Ovary (tissue), 7 donors: ENCODE measurements at regions not wholly inside any gene's neighbourhood (a gene's known extent, or its start where the extent isn't known, plus 50 kb on each side); places are given as distances from the start of the nearest gene placed in this dataset.

Experiments
- DNase-seq, 5 donors: peaks; one replicate each; pipeline ENCODE4 v3.0.0-alpha.2; 2019 to 2020
- H3K27ac ChIP-seq, 2 donors: fragments of 200-600 bp; one replicate each; pipeline versions ENCODE4 v1.5.1 to v1.8.0; 2019 to 2022
- H3K27me3 ChIP-seq: fragments of 200-600 bp; one replicate; pipeline ENCODE4 v1.8.0; 2022
- H3K36me3 ChIP-seq: fragments of 200-600 bp; sonication (generic); one replicate; pipeline ENCODE4 v1.5.1; 2019
- H3K4me1 ChIP-seq: one replicate; pipeline ENCODE4 v1.8.1; 2013; ENCODE audit warnings: mild to moderate bottlenecking, moderate library complexity; ENCODE audit not compliant: insufficient read depth
- H3K4me3 ChIP-seq: fragments of 200-600 bp; sonication (generic); one replicate; pipeline ENCODE4 v1.5.1; 2017
- H3K9me3 ChIP-seq, 2 donors: fragments of 200-600 bp in 1 of 2; sonication (generic) in 1 of 2; one replicate each; pipeline versions ENCODE4 v1.5.1 to v1.8.1; 2013 to 2019; ENCODE audit warnings: mild to moderate bottlenecking in 1 of 2, moderate library complexity in 1 of 2
- CTCF ChIP-seq, 3 donors: fragments of 450-650 bp in 2 of 3; fragments of 200-600 bp in 1 of 3; IDR thresholded peaks; one replicate each; pipeline versions ENCODE4 v1.5.1 to v1.8.0; 2016 to 2022; ENCODE audit warnings: antibody characterized with exemption in 3 of 3, mild to moderate bottlenecking in 1 of 3
- EP300 ChIP-seq: sonication (generic); formaldehyde crosslinking; IDR thresholded peaks from one replicate; pipeline ENCODE4 v1.6.1; 2017; ENCODE audit warnings: antibody characterized with exemption
- POLR2A ChIP-seq: fragments of 450-650 bp; IDR thresholded peaks from one replicate; pipeline ENCODE4 v1.6.1; 2017; ENCODE audit warnings: antibody characterized with exemption, mild to moderate bottlenecking, moderate library complexity
- WGBS, 3 donors: extraction: QIAGEN DNeasy Blood & Tissue Kit in 1 of 3; methylation state at CpG; one replicate each; pipeline versions ENCODE4 v1.1.5 to v1.1.7; 2013 to 2017; 5-methylcytosine and 5-hydroxymethylcytosine counted together
- intact Hi-C, 4 donors: fragments of 100-400 bp; cut with DNase I; formaldehyde crosslinking; loops; one replicate each; pipeline versions ENCODE4 v1.11.0 to v1.15.1; 2022 to 2023
- donor health status: DM: no; HTN: no; CAD: no; lungs with moderate emphysema.
- donor health status: DM: no; HTN: no; CAD: no.
- donor health status: Bipolar disorder and iron deficiency.
- donor health status: DM: no; HTN: no; CAD: no.
- donor health status: DM: yes; HTN: yes; CAD: no.

- no peak for DNase-seq
- WGBS, 3 donors: 78 to 80% (median 80%) methylated on average over 19 to 20 of the region's 20 CpGs
- no peaks in the 10 kb centered on the region for H3K27me3 ChIP-seq
- H3K9me3 ChIP-seq: no peaks in the 10 kb centered on the region
- no peak overlapping the region for H3K27ac ChIP-seq
- intact Hi-C loops: no loop called here
- H3K36me3 ChIP-seq: no peaks in the 10 kb centered on the region
- H3K4me3 ChIP-seq: no peak overlapping the region
- H3K4me1 ChIP-seq: no peaks in the 10 kb centered on the region
- TF ChIP-seq CTCF (IDR thresholded peaks at IDR 0.05): no peak
- no peak for TF ChIP-seq EP300
- no peak for TF ChIP-seq POLR2A
Measured at GRCh38 chr14:101634202-101634849, 73.0 kb downstream of the DIO3 start.

- TF ChIP-seq POLR2A (no peak), EP300 (no peak), CTCF (IDR thresholded peaks at IDR 0.05) (no peak)
- no peaks in the 10 kb centered on the region for H3K4me1 ChIP-seq
- H3K36me3 ChIP-seq: no peaks in the 10 kb centered on the region
- H3K4me3 ChIP-seq: no peak overlapping the region
- H3K9me3 ChIP-seq: no peaks in the 10 kb centered on the region
- 82 to 91% (median 84%) methylated on average over 56 of the region's 56 CpGs for WGBS, 3 donors
- DNase-seq: no peak
- intact Hi-C loops: no loop called here
- H3K27ac ChIP-seq: no peak overlapping the region
- H3K27me3 ChIP-seq: no peaks in the 10 kb centered on the region
Measured at GRCh38 chr14:101634850-101635748, 73.8 kb downstream of the DIO3 start.

GRCh38 chr14:101635749-101636560 lies 74.7 kb downstream of the DIO3 start:
- Histone ChIP-seq H3K36me3 (no peaks in the 10 kb centered on the region), H3K4me3 (no peak overlapping the region), H3K4me1 (no peaks in the 10 kb centered on the region), H3K27me3 (no peaks in the 10 kb centered on the region), H3K9me3 (no peaks in the 10 kb centered on the region), H3K27ac (no peak overlapping the region)
- 85 to 92% (median 88%) methylated on average over 18 of the region's 18 CpGs for WGBS, 3 donors
- intact Hi-C loops: no loop called here
- TF ChIP-seq POLR2A (no peak), CTCF (IDR thresholded peaks at IDR 0.05) (no peak), EP300 (no peak)
- no peak for DNase-seq

GRCh38 chr14:101639241-101639833 lies 78.0 kb downstream of the DIO3 start:
- H3K9me3 ChIP-seq: no peaks in the 10 kb centered on the region

More at GRCh38 chr14:101639241-101639833, 78.0 kb downstream of the DIO3 start:
- Histone ChIP-seq H3K27ac (no peak overlapping the region), H3K4me3 (no peak overlapping the region), H3K36me3 (no peaks in the 10 kb centered on the region), H3K27me3 (no peaks in the 10 kb centered on the region), H3K4me1 (no peaks in the 10 kb centered on the region)
- intact Hi-C loops: no loop called here
- no peak for DNase-seq
- TF ChIP-seq EP300: no peak
- TF ChIP-seq POLR2A: no peak
- no peak for TF ChIP-seq CTCF (IDR thresholded peaks at IDR 0.05)
- WGBS, 3 donors: 86 to 88% (median 88%) methylated on average over 9 of the region's 9 CpGs
